ENCODE measurements at regions not wholly inside any gene's neighbourhood (a gene's known extent, or its start where the extent isn't known, plus 50 kb on each side); places are given as distances from the start of the nearest gene placed in this dataset.

- no CpG with 5 or more reads among the region's 4 CpGs for WGBS (ENCODE audit: extremely low coverage, insufficient read length, low lambda C conversion rate)
- DNase-seq = no peak
- Mint-ChIP-seq H3K36me3 (ENCODE audit: insufficient read depth in 1 of 3, low read depth in 3 of 3) (no peaks in the 10 kb centered on the region; a peak in 1 of 7 replicates), H3K27ac (no peak overlapping the region; a peak in 1 of 7 replicates), H3K4me3 (no peak overlapping the region; a peak in 1 of 5 replicates), H3K27me3 (ENCODE audit: low read depth) (peaks cover 4% of the 10 kb centered on the region), H3K9me3 (no peaks in the 10 kb centered on the region), H3K4me1 (peaks cover 15 to 16% of the 10 kb centered on the region in 2 experiments)
- Histone ChIP-seq H3K4me1 (ENCODE audit: insufficient read depth, low read length) (no peaks in the 10 kb centered on the region), H3K18ac (ENCODE audit: insufficient read length, low read depth, low read length) (no peak overlapping the region), H3K27me3 (ENCODE audit: insufficient read depth, low read length) (no peaks in the 10 kb centered on the region), H2AFZ (ENCODE audit: low read length) (no peak overlapping the region), H3K23me2 (ENCODE audit: insufficient read length, low read depth, low read length, poor library complexity, severe bottlenecking) (no peaks in the 10 kb centered on the region), H3K79me2 (ENCODE audit: insufficient read depth, low read length) (no peaks in the 10 kb centered on the region), H3K79me1 (ENCODE audit: insufficient read depth, low read depth, low read length, poor library complexity, severe bottlenecking) (no peaks in the 10 kb centered on the region), H3K4me2 (ENCODE audit: insufficient read depth, insufficient read length, low read length) (no peak overlapping the region), H4K8ac (replicated peaks; ENCODE audit: insufficient read length, low read depth, low read length) (no peak overlapping the region), H2BK12ac (ENCODE audit: insufficient read length, low read depth, low read length) (no peak overlapping the region), H2BK15ac (ENCODE audit: low read depth, low read length) (no peak overlapping the region), H2AK5ac (ENCODE audit: insufficient read length, low read length) (no peak overlapping the region), H2BK20ac (ENCODE audit: low read depth, low read length, poor library complexity, severe bottlenecking) (no peak overlapping the region), H3K23ac (ENCODE audit: insufficient read length, low read depth, low read length) (no peak overlapping the region), H3K27ac (ENCODE audit: insufficient read length, low read depth, low read length) (no peak overlapping the region), H3K14ac (ENCODE audit: insufficient read depth, low read length) (no peak overlapping the region), H4K20me1 (ENCODE audit: control insufficient read depth, insufficient read depth, insufficient read length) (no peaks in the 10 kb centered on the region), H3K56ac (ENCODE audit: insufficient read length, low read depth, low read length) (no peak overlapping the region), H3K9ac (ENCODE audit: extremely low read depth, insufficient read length, low read length) (no peak overlapping the region), H2BK120ac (ENCODE audit: low read depth, low read length, poor library complexity, severe bottlenecking) (no peak overlapping the region), H3K9me3 (ENCODE audit: control insufficient read depth, low read depth, low read length) (no peaks in the 10 kb centered on the region), H3K4ac (ENCODE audit: low read depth, low read length) (no peak overlapping the region), H3T11ph (ENCODE audit: low read length) (no peak overlapping the region), H2BK5ac (ENCODE audit: insufficient read length, low read length) (no peak overlapping the region), H4K91ac (ENCODE audit: insufficient read length, low read depth, low read length) (no peak overlapping the region), H4K5ac (ENCODE audit: insufficient read length, low read depth, low read length) (no peak overlapping the region)
- no peak for TF ChIP-seq CTCF (conservative IDR thresholded peaks at IDR 0.05)
Measured at GRCh38 chr10:30688456-30688855, 58.9 kb upstream of the LYZL2 start.

All from H9 (cell line).